RKO (cell line): ENCODE measurements at regions not wholly inside any gene's neighbourhood (a gene's known extent, or its start where the extent isn't known, plus 50 kb on each side); places are given as distances from the start of the nearest gene placed in this dataset.

Source experiments
- DNase-seq: peaks from one replicate; pipeline ENCODE4 v3.0.0-alpha.2; 2016; ENCODE audit warnings: low spot score

DNA sequence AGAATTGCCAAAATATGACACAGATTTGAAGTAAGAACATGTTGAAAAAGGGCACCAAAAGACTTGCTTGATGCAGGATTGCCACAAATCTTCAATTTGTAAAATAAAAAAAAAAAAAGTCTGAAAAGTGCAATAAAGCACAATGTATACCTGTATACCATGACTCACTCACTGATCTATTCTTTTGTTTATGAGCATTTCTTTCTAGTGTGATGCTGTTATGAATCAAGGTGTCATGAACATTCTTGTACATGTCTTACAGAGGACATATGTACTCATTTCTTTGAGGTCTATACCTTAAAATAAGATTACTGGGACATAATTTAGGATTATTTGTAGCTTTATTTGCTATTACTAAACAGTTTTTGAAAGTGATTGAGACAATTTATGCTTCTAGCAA, 464.9 kb upstream of the RBMS3 start:
- DNase-seq: no peak

DNA sequence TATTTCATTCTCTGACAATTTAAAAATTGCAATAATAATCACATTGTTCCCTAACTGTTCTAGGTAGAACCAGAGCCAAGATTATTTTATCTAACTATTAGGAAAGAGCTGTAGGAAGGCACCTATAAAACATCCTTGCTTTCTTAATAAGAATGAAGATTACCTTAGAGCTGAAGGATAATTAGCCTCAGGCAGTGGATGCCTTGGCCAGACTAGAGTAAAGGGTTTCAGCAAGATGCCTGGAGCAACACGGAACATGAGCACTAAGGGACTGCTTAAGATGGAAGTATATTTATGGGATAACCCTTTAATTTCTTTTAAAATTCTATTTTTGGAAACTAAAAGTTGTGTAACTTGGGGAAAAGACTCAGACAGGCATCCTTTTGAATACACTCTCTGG, 456.6 kb upstream of the RBMS3 start:
- DNase-seq: no peak

DNA sequence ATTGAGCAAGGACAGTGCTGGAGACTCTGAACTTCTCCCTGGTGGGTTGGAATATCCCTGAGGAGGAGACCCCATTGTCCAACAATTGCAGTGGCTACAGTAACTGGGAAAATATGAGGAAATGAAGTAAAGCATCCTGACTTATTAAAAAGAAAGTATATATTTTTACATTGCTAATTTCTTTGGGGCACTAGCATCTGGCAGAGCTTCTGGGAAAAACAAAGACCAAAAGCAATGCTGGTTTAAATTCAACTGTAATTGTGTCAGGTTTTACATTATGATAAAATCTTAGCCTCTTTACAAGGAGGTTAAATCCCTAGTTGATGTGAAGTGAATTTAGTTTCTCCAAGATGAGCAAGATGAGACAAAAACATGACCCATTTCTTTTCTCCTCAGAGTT, 454.0 kb upstream of the RBMS3 start:
- no peak for DNase-seq

DNA sequence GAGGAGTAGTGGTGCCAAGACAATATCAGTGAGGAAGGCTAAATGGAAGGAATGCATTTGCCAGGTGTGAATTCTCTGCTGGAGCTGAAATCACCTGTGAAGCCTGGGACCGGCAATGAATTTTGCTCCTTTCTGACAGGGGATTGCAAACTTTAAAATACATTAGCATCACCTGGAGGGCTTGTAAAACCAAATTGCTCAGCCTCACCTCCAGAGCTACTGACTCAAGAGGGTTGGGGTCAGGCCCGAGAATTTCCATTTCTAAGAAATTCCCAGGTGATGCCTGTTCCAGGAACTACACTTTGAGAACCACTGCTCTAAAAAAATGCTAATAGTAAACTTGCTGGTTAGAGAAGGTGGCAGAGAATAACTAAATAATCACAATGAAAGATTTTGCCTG, 445.6 kb upstream of the RBMS3 start:
- no peak for DNase-seq

DNA sequence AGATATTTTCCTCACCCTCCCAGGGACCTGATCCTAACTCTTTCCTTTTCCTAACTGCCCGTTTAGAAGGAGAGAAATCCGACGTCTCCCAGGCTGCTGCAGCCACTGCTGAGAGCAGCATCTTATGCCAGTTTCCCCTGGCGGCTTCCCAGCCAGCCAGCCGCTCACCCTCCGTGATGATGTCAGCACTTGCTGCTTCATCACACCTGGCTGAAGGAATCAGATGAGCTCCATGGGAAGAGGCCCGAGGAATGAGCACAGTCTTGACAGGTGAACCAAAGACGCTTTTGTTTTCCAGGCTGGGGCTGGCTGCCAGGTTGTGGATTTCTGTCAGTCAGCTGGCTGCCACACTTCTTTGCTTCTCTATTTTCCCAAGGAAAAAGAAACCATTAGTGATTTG, 445.1 kb upstream of the RBMS3 start:
- no peak for DNase-seq

DNA sequence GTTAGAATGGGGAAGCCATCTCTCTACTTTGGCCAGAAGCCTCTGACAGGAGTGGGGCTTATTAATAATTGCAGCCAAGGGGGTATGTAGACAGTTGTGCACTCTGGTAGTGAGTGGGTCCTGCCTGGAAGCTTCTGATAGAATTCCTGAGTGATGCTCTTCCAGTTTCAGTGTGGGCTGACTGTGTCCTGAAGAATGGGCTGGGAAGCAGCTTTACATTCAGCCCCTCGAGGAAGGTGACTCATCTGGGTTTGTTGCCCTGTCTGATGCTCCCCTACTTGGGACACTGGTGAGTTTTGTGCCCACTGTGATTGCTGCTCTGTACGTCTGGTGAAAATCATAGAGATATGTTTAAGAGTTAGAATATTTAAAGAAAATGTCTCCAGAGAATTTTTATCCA, 444.7 kb upstream of the RBMS3 start:
- DNase-seq: no peak

DNA sequence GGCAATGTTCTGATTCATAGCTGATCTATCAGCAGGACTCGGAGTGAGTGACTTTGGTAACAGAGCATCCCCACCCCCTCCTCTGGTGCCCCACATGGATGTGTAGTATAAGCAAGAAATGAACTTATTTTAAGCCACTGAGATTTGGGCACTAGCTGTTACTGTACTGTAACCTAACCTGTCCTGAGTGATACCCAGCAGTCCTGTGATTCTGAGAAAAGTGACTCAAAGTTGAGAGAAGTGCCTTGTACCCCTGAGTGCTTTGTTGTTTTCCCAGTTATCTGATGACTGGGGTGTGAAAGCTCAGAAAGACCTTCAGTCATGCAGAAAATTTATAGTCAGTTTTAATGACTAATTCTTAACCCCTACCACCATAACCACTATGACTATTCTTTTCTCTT, 439.9 kb upstream of the RBMS3 start:
- no peak for DNase-seq

DNA sequence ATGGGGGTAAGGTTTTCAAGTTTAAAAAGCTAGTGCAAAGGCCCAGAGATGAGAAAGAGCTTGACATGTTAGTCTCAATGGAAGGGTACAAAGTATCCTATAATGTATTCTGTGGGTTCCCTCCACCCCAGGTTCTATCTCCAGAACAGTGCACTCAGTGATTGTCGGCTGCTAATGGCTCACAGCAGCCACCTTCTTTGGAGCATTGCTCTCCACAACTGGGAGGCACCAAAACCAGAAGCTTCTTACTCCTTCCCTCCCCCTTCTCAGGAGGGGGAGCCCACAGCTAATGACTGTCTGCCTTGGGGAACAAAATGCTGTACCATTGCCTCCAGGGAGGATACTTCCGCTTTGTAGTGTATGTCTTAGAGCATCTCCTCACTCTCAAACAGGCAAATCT, 439.4 kb upstream of the RBMS3 start:
- no peak for DNase-seq

DNA sequence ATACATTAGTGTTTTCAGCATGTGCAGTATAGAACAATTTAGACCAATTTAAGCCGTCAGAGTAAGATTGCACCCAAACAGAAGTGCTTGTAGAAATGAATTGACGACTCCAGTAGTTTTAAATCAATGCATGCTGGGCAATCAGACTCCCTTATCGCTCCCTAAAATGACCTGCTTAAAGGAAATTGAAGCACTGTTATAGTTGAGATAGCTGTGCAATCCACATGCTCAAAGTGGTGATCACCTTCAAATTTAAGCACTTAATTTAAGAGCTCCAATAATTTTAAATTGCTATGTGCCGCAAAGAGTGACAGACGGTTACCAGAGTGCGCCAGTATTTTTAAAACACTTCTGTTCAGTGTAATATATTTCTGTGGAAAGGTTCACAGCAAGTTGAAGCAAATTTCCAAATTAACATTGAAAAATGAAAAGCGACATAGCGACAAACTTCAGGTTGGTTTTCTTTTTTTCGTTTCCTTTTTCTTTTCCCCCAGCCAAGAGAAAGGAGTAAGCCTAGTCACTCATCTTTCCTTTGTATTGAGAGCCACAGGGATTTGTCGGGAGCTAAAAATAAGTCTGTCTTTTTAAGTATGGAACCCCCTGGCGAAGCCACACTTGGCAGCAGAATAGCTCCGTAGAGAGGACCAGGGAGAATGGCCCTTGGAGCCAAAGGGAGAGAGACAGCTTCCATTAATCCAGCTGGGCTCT, 436.4 kb upstream of the RBMS3 start:
- no peak for DNase-seq

DNA sequence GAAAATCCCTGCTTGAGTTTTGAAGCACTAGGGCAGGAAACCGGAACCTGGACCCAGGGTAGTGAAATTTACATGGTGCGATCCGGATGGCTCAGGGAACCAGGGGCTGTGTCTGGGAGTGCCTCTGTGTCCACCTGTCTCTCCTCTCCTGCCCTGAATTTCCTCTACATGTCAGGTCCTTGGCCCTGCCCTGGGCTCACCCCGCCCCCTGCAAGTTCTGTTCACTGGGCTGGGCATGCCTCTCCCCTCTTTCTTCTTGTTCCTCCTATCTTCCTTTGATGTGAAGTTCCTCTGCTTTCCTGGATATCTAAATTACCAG, 435.9 kb upstream of the RBMS3 start:
- DNase-seq: no peak

DNA sequence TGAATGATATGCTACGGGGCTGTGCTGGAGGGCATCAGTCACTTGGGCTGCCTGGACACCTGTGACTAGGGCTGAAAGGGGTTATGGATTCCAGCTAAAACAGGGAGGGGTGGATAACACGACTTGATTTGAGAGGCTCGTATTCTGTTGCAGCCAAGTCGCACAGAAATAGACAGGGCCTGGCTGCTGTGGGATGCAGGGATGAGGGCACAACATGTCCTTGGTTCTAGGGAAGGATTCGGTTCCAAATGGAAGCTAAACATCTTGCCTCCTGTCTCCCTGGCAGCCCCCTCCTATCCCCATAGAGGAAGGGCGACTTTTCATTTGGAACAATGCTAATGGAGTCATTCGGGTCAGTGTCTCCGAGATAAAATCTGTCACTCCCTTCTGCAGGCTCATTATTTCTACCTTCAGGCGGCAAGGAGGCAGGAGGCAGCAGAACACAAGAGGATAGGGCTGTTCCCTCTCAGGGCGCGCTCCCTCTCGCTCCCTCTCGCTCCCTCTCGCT, 433.8 kb upstream of the RBMS3 start:
- no peak for DNase-seq

DNA sequence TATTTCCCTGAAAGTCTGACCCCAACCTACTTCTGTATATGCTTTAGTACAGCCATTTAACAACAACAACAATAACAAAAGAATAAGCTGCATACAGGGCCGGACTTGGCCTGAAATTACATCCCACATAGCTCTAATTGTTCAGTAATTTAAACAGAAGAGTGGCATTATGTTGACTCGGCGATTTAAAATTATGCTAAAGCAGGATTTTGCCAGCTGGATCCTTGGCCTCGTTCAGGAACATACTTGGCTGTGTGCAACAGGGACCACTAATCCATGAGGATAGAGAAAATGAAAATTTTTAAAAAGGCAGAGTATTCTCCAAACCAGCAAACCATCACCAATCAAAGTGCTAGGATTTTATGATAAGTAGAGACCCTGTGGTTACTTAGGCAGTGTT, 433.1 kb upstream of the RBMS3 start:
- DNase-seq: no peak

DNA sequence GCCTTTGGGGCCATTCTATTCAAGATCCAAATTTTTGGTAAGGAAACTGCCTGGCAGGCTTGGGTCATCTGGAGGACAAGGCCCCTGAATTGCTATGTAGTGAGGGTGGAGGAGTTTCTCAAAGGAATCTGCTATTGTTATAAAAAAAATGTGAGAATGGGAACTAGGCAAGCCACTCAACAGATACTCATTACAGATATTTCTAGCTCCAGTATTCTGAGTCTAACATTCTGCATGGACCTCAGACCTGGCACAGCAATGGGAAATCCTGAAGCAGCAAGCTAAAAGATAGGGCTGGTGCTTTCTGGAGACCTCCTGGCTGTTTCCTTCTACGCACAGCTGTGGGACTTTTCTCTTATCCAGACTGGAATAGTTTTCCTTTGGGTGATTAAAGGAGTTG, 430.7 kb upstream of the RBMS3 start:
- DNase-seq: no peak

DNA sequence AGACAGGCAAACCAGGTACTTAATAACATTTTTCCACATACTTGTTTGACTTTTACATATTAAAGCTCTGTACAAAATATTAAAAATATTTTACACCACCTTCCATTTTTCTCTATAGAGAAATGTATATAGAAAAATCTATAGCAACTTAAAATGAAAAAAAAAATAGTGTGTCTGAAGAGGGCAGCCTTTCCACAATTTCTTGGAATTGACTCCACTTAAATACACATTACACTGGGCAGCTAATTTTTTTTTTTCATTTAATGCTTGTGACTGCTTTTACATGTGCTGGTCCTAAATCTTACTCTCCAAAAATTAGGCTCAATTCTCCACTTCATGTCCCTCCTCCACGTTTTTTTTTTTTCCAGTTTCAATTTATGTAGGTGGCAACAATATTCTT, 427.0 kb upstream of the RBMS3 start:
- peak; percentile 12 for DNase-seq

DNA sequence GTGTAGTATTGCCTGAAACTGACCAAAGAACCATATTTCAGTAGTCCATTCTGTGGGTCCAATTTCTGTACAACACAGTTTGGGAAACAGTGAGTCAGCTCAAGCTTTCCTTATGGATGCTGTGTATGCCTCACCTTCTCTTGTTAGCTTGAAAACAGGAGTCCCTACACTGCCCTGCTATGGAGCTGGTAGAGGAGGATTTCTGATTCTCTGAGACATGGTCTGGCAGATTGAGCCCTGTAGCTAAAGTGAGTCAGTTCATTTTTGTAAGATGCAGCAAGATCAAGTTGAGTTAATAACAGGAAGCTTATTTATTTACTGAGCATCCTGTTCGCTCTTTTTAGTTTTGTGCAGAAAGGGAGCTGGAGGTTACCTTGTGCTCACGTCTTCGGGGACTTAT, 424.1 kb upstream of the RBMS3 start:
- DNase-seq: no peak

DNA sequence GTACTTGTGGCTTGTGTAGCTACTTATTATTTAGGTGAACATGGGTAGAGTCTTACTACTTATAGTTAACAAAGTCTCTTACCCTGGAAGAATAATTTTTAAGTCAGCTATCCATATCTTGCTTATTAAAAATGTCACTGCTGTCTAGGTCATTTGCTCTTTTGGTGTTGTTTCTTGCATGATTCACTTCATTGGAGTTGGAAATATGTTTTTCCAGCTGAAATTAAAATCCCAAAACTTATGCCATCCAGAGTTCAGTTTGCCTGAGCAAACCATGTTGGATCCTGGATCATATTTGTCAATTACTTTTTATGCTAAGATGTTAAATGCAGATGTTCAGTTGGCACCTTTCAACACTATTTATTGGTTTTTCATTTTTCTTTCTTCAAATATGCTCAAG, 421.0 kb upstream of the RBMS3 start:
- no peak for DNase-seq

DNA sequence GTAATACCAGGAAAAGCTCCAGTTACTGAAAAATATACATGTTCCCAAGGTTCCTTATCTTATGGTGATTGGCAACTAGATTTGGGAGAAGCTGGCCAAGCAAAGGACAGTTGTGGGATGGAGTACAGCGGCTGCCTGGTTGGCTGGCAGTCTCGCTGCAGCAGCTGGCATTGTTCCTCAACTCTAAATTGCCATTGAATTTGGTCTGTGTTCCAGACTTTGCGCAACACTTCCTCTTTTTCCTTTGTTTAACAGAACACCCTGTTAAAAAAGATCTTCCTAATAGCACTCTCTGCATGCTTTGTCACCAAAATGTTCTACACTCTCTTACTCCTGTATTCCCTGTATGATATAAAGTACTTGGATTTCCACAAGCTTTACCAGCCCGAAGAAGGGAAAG, 420.6 kb upstream of the RBMS3 start:
- no peak for DNase-seq

DNA sequence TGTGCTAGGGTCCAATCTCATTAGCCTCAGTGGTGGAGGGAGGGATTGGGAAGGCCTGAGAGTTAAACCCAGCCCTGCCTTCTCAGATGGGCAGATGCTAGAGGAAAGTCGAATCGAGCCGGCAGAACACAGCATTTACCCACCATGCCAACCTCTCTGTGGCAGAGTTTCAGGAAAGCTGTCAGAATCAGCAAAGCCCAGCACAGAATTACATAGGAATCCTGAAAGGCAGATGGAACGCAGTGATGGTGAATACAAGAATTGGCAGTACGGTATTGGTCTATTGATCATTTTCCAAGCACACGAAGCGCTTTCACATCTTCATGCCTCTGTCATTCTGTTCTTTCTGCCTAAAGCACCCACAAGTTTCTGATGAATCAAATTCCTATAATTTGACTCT, 417.7 kb upstream of the RBMS3 start:
- no peak for DNase-seq

DNA sequence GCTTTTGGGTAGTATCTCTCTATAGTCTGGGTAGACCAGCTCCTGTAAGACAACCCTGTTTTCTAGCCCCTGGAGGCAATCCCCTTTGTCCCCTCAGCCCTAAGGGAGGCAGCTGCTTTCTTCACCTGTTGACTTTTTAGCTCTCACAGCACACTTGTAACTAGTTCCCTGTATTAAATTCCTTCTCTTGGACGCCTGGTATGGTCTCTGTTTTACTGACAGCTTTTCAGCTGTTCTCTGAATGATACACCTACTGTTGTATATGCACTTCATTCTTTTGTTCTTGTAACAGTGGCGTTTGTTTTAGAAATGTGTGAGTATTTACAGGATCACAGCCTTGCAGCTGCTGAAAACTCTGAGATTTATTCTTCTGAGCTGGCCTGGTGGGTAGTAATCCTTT, 413.0 kb upstream of the RBMS3 start:
- no peak for DNase-seq

DNA sequence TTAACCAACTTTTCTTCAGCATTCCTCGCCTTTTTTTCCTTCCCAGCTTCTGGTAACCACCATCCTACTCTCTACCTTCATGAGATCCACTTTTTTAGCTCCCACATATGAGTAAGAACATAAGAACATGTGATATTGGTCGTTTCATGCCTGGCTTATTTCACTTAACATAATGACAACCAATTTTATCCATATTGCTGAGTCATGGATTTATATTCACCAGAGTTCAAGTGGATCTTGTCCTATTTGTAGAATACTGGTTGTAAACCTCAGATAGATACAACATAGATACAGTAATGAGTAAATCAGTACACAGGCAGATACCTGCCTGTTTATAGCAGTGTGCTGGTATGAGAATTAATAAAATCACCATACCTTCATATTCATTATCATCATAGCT, 412.0 kb upstream of the RBMS3 start:
- no peak for DNase-seq

DNA sequence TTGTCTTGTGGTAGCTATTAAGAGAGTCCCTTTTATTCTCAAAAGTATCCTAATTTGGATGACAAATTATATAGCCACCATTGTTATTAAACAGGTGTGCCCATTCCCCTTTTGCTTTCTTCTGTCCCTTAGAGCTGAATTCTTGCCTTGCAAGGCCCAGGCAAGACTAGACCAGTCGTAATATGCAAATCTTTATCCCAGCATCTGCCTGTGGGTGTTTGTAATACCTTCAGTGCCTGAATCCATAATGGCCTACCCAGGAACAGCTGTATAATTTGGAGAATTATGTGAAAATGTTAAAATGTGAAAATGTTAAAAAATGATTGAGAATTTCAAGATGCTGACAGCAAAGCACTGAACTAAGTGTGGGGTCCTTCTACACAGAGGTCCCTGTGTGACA, 403.0 kb upstream of the RBMS3 start:
- no peak for DNase-seq

DNA sequence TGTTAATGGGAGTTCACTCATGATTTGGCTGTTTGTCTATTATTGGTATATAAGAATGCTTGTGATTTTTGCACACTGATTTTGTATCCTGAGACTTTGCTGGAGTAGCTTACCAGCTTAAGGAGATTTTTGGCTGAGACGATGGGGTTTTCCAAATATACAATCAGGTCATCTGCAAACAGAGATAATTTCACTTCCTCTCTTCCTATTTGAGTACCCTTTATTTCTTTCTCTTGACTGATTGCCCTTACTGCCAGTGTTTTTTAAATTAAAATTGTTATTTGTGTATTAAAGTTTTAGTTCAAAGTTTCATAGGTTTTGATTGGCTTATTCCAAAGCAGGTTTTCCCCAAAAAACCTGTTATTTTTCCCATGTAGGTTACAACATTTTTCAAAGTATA, 390.5 kb upstream of the RBMS3 start:
- no peak for DNase-seq

DNA sequence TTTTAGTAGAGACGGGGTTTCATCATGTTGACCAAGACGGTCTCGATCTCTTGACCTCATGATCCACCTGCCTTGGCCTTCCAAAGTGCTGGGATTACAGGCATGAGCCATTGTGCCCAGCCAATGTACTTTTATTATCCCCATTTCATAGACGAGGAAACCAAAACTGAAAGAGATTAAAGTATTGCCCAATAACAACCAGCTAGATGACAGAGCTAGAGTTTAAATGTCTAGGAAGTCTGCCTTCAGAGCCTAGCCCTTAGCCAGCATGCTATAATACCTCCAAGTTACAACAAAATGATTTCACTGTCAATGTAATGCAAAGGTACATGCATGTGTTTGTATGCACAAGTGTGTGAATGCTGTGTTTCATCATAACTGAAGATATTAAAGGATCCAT, 389.4 kb upstream of the RBMS3 start:
- DNase-seq: no peak

DNA sequence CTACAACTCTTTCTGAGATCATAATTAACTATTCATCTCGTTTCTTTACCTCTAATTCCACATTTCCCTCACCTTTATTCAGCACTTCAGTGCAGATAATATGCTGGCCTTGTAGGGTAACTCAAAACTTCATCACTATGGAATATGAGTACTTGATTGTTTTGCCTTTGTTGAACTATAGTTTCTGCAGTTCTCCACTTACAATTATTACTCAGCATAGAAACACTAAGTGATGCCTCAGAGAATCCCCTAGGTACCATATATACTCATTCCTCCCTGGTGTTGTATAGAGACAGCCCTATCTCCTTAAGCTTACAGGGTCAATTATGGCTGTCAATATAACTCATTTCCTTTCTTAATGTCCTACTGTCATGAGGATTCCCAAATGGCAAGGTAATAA, 380.6 kb upstream of the RBMS3 start:
- no peak for DNase-seq

DNA sequence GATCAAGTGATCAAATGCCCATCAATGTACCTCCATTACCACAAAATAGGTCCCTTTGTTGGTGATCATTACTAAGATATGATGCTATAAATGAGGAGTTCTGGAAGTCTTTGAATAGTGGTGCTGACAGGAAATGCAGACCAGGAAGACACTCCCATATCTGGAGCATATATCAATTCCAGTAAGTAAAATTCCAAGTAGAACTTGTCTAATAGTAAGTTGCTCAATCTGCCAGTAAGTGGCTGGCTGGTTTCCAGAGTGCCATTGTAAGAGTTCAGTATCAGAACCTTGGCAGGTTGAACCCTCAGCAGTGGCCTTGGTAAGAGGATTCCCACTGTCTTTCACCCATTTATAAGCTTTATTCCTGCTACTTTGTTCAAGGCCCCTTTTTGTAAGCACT, 379.9 kb upstream of the RBMS3 start:
- DNase-seq: no peak
